ENCODE measurements at regions not wholly inside any gene's neighbourhood (a gene's known extent, or its start where the extent isn't known, plus 50 kb on each side); places are given as distances from the start of the nearest gene placed in this dataset.

DNA sequence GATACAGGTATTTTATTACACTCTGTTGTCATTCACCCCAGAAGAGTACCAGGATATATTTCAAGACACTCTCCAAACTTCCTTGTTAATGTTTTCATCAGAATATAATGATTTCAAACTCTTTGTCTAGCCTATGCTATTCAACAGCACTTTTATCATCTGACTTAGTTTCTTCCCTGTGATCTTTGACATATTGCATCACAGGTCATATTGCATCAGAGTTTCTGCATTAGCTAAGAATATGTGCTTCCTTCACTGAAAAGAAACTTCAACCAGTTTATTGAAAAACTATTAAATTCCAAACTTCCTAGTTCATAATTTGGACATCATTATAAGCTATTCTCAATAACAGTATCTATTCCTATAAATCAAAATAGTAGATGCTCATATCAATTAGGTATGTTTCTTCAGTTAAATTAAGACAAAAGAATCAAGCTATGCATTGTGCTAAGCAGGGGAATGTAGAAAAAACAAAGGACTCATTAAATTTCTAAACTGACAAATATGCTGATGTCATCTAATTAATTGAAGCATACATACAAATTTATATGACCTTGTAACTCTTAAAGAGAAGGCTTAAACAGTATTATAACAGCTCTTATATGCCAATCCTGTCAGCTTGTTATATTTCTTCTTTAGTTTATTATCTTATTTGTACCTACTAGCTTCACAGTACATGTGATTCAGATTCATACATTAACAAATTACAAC, 361.8 kb upstream of the LUZP2 start:
- DNase-seq, result no peak
- H3K27ac Mint-ChIP-seq (ENCODE audit: unreplicated experiment), result no peak overlapping the region
- ChIA-PET POLR2A (no interaction called here), CTCF (no interaction called here)
- peaks cover 3% of the 10 kb centered on the region for H3K27me3 Mint-ChIP-seq (ENCODE audit: insufficient read depth, unreplicated experiment)
- no peaks in the 10 kb centered on the region for H3K36me3 ChIP-seq (ENCODE audit: control insufficient read depth, insufficient read depth, low read length)
- H3K36me3 Mint-ChIP-seq (ENCODE audit: insufficient read depth, unreplicated experiment), result no peaks in the 10 kb centered on the region
- H3K4me3 Mint-ChIP-seq (ENCODE audit: unreplicated experiment), result no peak overlapping the region
- H3K4me1 Mint-ChIP-seq (ENCODE audit: low read depth, unreplicated experiment), result peaks cover 7% of the 10 kb centered on the region
- H3K4me3 ChIP-seq (ENCODE audit: low read depth, low read length), result no peak overlapping the region
- no peaks in the 10 kb centered on the region for H3K9me3 Mint-ChIP-seq (ENCODE audit: unreplicated experiment)
- H3K27me3 ChIP-seq (replicated peaks; ENCODE audit: control insufficient read depth, insufficient read depth, low read length), result no peaks in the 10 kb centered on the region
- H3K9me3 ChIP-seq, result no peaks in the 10 kb centered on the region
- intact Hi-C loops (cut with micrococcal nuclease; ENCODE audit: unreplicated experiment), result no loop called here
- TF ChIP-seq, protein P1, sequence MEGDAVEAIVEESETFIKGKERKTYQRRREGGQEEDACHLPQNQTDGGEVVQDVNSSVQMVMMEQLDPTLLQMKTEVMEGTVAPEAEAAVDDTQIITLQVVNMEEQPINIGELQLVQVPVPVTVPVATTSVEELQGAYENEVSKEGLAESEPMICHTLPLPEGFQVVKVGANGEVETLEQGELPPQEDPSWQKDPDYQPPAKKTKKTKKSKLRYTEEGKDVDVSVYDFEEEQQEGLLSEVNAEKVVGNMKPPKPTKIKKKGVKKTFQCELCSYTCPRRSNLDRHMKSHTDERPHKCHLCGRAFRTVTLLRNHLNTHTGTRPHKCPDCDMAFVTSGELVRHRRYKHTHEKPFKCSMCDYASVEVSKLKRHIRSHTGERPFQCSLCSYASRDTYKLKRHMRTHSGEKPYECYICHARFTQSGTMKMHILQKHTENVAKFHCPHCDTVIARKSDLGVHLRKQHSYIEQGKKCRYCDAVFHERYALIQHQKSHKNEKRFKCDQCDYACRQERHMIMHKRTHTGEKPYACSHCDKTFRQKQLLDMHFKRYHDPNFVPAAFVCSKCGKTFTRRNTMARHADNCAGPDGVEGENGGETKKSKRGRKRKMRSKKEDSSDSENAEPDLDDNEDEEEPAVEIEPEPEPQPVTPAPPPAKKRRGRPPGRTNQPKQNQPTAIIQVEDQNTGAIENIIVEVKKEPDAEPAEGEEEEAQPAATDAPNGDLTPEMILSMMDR (IDR thresholded peaks at IDR 0.05; ENCODE audit: insufficient read depth in 1 of 2, low read depth in 1 of 2, low read length in 1 of 2, severe bottlenecking in 1 of 2, unreplicated experiment in 1 of 2), result no peak
- H3K4me1 ChIP-seq, result no peaks in the 10 kb centered on the region
- BruUV-seq (replicated peaks), result no TSS peak

DNA sequence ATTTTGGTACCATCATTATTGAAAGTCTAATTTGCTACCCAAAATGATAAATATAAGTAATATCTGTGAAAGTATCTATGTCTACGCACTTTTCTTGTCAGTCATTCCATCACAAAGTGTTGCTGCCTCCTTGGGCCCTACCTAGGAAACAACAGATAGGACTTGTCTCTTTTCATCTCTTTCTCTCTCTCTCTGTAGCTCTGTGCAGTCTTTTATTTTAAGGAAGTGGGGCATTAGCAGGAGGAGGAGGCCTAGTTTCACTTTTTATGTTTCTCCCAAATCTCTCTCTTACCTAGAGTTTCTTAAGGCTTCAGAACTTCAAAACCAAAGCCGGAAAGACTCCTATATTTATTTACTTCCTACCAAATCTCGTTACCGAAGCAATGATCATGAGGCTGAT, 354.8 kb upstream of the LUZP2 start:
- no peaks in the 10 kb centered on the region for H3K36me3 Mint-ChIP-seq (ENCODE audit: insufficient read depth, unreplicated experiment)
- Histone ChIP-seq H3K4me3 (ENCODE audit: low read depth, low read length) (no peak overlapping the region), H3K36me3 (ENCODE audit: control insufficient read depth, insufficient read depth, low read length) (no peaks in the 10 kb centered on the region), H3K4me1 (no peaks in the 10 kb centered on the region), H3K27me3 (replicated peaks; ENCODE audit: control insufficient read depth, insufficient read depth, low read length) (no peaks in the 10 kb centered on the region), H3K9me3 (no peaks in the 10 kb centered on the region)
- H3K27ac Mint-ChIP-seq (ENCODE audit: unreplicated experiment), result no peak overlapping the region
- POLR2A ChIA-PET, result no interaction called here
- H3K4me1 Mint-ChIP-seq (ENCODE audit: low read depth, unreplicated experiment), result no peaks in the 10 kb centered on the region
- intact Hi-C loops (cut with micrococcal nuclease; ENCODE audit: unreplicated experiment), result loop anchor here (10.0 kb wide), 1 partner anchor 1757 kb away; no protein-coding TSS in a partner anchor
- H3K9me3 Mint-ChIP-seq (ENCODE audit: unreplicated experiment), result no peaks in the 10 kb centered on the region
- DNase-seq, result no peak
- no peak overlapping the region for H3K4me3 Mint-ChIP-seq (ENCODE audit: unreplicated experiment)
- no TSS peak for BruUV-seq (replicated peaks)
- TF ChIP-seq, protein P1 (IDR thresholded peaks at IDR 0.05; ENCODE audit: insufficient read depth in 1 of 2, low read depth in 1 of 2, low read length in 1 of 2, severe bottlenecking in 1 of 2, unreplicated experiment in 1 of 2), result no peak
- CTCF ChIA-PET, result interaction anchor here (0.6 kb wide), 1 partner anchor 308 kb away, joined by 3 read pairs; no protein-coding TSS in a partner anchor
- peaks cover 3% of the 10 kb centered on the region for H3K27me3 Mint-ChIP-seq (ENCODE audit: insufficient read depth, unreplicated experiment)

GRCh38 chr11:24145411-24145810, 351.4 kb upstream of the LUZP2 start:
- H3K9me3 ChIP-seq, result no peaks in the 10 kb centered on the region
- H3K4me3 Mint-ChIP-seq (ENCODE audit: unreplicated experiment), result no peak overlapping the region
- CTCF ChIA-PET, result no interaction called here
- no peak overlapping the region for H3K4me3 ChIP-seq (ENCODE audit: low read depth, low read length)
- no peaks in the 10 kb centered on the region for H3K36me3 Mint-ChIP-seq (ENCODE audit: insufficient read depth, unreplicated experiment)
- no peaks in the 10 kb centered on the region for H3K27me3 ChIP-seq (replicated peaks; ENCODE audit: control insufficient read depth, insufficient read depth, low read length)
- no peaks in the 10 kb centered on the region for H3K4me1 ChIP-seq
- peaks cover 3% of the 10 kb centered on the region for H3K27me3 Mint-ChIP-seq (ENCODE audit: insufficient read depth, unreplicated experiment)
- intact Hi-C loops (cut with micrococcal nuclease; ENCODE audit: unreplicated experiment), result loop anchor here (10.0 kb wide), 1 partner anchor 1761 kb away; no protein-coding TSS in a partner anchor
- TF ChIP-seq, protein P1 (IDR thresholded peaks at IDR 0.05; ENCODE audit: insufficient read depth in 1 of 2, low read depth in 1 of 2, low read length in 1 of 2, severe bottlenecking in 1 of 2, unreplicated experiment in 1 of 2), result no peak
- H3K9me3 Mint-ChIP-seq (ENCODE audit: unreplicated experiment), result no peaks in the 10 kb centered on the region
- H3K36me3 ChIP-seq (ENCODE audit: control insufficient read depth, insufficient read depth, low read length), result no peaks in the 10 kb centered on the region
- H3K27ac Mint-ChIP-seq (ENCODE audit: unreplicated experiment), result no peak overlapping the region
- no peaks in the 10 kb centered on the region for H3K4me1 Mint-ChIP-seq (ENCODE audit: low read depth, unreplicated experiment)
- DNase-seq, result no peak
- POLR2A ChIA-PET, result no interaction called here
- no TSS peak for BruUV-seq (replicated peaks)
